ENCODE measurements at regions not wholly inside any gene's neighbourhood (a gene's known extent, or its start where the extent isn't known, plus 50 kb on each side); places are given as distances from the start of the nearest gene placed in this dataset.

DNA sequence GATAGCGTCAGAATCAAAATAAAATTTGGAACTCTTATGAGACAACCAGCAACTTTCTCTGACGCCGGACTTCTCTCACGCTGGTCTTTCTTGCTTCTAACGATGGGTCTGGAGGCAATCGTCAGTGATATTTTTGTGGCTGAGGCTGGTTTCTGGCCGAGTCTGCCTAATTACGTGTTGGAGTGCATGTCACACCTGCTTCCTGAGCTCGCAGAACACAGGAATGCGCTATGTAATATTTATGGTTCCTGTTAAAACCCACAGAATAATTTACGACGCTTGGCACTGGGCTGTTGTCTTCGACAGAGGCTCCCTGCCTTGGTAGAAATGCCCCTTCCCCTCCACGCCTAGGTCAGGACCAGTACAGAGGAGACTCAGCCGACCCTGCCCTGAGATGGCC, 64.9 kb downstream of the NPTX2 start:
- Histone ChIP-seq H3K4me3 (ENCODE audit: low read length) (no peak overlapping the region), H4K20me1 (ENCODE audit: insufficient read depth) (no peaks in the 10 kb centered on the region), H2AFZ (ENCODE audit: low read depth, low read length) (no peak overlapping the region), H3K79me2 (replicated peaks; ENCODE audit: insufficient read depth, low read length) (no peaks in the 10 kb centered on the region), H3K27ac (ENCODE audit: low read length) (no peak overlapping the region), H3K9me2 (ENCODE audit: insufficient read depth, low read length) (no peaks in the 10 kb centered on the region), H3K9ac (ENCODE audit: low read length) (no peak overlapping the region), H3K4me2 (ENCODE audit: low read length) (no peak overlapping the region), H3F3A (ENCODE audit: insufficient read depth, low read length, poor library complexity, severe bottlenecking) (no peaks in the 10 kb centered on the region), H3K9me3 (ENCODE audit: low read length) (no peaks in the 10 kb centered on the region), H3K36me3 (ENCODE audit: insufficient read depth, low read length) (no peaks in the 10 kb centered on the region), H3K27me3 (ENCODE audit: insufficient read depth, low read depth, low read length) (no peaks in the 10 kb centered on the region)
- TF ChIP-seq MXI1 (conservative IDR thresholded peaks at IDR 0.05; ENCODE audit: poor library complexity, severe bottlenecking) (no peak), EP300 (conservative IDR thresholded peaks at IDR 0.05; ENCODE audit: poor library complexity, severe bottlenecking) (no peak), SMC3 (conservative IDR thresholded peaks at IDR 0.05; ENCODE audit: poor library complexity) (no peak), RAD21 (conservative IDR thresholded peaks at IDR 0.05) (no peak)

DNA sequence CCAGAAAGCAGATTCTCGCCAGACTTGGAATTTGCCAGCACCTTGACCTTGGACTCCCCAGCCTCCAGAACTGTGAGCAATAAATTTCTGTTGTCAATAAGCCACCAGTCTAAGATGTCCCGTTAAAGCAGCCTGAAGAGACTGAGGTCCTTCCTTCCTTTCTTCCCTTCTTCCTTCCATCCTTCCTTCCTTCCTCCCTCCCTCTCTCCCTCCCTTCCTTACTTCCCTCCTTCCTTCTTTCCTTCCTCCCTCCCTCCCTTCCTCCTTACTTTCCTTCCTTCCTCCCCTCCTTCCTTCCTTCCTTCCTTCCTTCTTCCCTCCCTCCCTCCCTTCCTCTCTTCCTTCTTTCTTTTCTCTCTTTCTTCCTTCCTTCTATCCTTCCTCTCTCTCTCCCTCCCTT, 66.4 kb downstream of the NPTX2 start:
- no peak overlapping the region for H2AFZ ChIP-seq (ENCODE audit: low read depth, low read length)
- no peaks in the 10 kb centered on the region for H3K27me3 ChIP-seq (ENCODE audit: insufficient read depth, low read depth, low read length)
- no peaks in the 10 kb centered on the region for H3K9me2 ChIP-seq (ENCODE audit: insufficient read depth, low read length)
- no peaks in the 10 kb centered on the region for H3K9me3 ChIP-seq (ENCODE audit: low read length)
- H3K79me2 ChIP-seq (replicated peaks; ENCODE audit: insufficient read depth, low read length), result no peaks in the 10 kb centered on the region
- H3F3A ChIP-seq (ENCODE audit: insufficient read depth, low read length, poor library complexity, severe bottlenecking), result no peaks in the 10 kb centered on the region
- no peak overlapping the region for H3K4me2 ChIP-seq (ENCODE audit: low read length)
- no peaks in the 10 kb centered on the region for H3K36me3 ChIP-seq (ENCODE audit: insufficient read depth, low read length)
- H4K20me1 ChIP-seq (ENCODE audit: insufficient read depth), result no peaks in the 10 kb centered on the region
- no peak overlapping the region for H3K9ac ChIP-seq (ENCODE audit: low read length)
- H3K27ac ChIP-seq (ENCODE audit: low read length), result no peak overlapping the region
- TF ChIP-seq MXI1 (conservative IDR thresholded peaks at IDR 0.05; ENCODE audit: poor library complexity, severe bottlenecking), result no peak
- no peak for TF ChIP-seq TAF1 (IDR thresholded peaks at IDR 0.05; ENCODE audit: low read depth)
- no peak for TF ChIP-seq SMC3 (conservative IDR thresholded peaks at IDR 0.05; ENCODE audit: poor library complexity)
- TF ChIP-seq, protein P1, sequence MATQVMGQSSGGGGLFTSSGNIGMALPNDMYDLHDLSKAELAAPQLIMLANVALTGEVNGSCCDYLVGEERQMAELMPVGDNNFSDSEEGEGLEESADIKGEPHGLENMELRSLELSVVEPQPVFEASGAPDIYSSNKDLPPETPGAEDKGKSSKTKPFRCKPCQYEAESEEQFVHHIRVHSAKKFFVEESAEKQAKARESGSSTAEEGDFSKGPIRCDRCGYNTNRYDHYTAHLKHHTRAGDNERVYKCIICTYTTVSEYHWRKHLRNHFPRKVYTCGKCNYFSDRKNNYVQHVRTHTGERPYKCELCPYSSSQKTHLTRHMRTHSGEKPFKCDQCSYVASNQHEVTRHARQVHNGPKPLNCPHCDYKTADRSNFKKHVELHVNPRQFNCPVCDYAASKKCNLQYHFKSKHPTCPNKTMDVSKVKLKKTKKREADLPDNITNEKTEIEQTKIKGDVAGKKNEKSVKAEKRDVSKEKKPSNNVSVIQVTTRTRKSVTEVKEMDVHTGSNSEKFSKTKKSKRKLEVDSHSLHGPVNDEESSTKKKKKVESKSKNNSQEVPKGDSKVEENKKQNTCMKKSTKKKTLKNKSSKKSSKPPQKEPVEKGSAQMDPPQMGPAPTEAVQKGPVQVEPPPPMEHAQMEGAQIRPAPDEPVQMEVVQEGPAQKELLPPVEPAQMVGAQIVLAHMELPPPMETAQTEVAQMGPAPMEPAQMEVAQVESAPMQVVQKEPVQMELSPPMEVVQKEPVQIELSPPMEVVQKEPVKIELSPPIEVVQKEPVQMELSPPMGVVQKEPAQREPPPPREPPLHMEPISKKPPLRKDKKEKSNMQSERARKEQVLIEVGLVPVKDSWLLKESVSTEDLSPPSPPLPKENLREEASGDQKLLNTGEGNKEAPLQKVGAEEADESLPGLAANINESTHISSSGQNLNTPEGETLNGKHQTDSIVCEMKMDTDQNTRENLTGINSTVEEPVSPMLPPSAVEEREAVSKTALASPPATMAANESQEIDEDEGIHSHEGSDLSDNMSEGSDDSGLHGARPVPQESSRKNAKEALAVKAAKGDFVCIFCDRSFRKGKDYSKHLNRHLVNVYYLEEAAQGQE (IDR thresholded peaks at IDR 0.05; ENCODE audit: borderline replicate concordance), result no peak
- TF ChIP-seq POLR2AphosphoS5 (IDR thresholded peaks at IDR 0.05), result no peak
- no peak for TF ChIP-seq EZH2 (IDR thresholded peaks at IDR 0.05; ENCODE audit: borderline replicate concordance, insufficient read depth, low read length, poor library complexity, severe bottlenecking)
- TF ChIP-seq, protein P2, sequence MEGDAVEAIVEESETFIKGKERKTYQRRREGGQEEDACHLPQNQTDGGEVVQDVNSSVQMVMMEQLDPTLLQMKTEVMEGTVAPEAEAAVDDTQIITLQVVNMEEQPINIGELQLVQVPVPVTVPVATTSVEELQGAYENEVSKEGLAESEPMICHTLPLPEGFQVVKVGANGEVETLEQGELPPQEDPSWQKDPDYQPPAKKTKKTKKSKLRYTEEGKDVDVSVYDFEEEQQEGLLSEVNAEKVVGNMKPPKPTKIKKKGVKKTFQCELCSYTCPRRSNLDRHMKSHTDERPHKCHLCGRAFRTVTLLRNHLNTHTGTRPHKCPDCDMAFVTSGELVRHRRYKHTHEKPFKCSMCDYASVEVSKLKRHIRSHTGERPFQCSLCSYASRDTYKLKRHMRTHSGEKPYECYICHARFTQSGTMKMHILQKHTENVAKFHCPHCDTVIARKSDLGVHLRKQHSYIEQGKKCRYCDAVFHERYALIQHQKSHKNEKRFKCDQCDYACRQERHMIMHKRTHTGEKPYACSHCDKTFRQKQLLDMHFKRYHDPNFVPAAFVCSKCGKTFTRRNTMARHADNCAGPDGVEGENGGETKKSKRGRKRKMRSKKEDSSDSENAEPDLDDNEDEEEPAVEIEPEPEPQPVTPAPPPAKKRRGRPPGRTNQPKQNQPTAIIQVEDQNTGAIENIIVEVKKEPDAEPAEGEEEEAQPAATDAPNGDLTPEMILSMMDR (IDR thresholded peaks at IDR 0.05; ENCODE audit: poor library complexity, severe bottlenecking), result no peak
- H3K4me3 ChIP-seq (ENCODE audit: low read length), result no peak overlapping the region

DNA sequence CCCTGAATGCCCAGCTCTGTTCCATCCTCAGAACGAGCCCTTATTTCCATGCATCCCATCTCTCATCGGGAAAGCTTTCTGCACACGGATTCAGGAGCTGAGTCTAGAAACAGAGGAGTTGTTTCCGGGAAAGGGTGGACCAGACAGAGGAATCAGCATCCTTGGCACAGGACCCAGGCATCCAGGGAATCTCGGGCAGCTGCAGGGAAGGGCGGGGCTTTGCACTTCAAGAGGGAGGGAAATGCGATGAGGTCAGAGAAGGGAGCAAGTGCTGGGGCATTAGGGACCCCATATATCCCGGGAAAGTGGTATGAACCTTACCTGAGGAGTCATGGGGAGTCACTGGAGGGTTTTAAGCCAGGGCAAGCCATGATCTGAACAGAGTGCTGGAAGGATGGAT, 68.5 kb downstream of the NPTX2 start:
- H3K27me3 ChIP-seq (ENCODE audit: insufficient read depth, low read depth, low read length), result no peaks in the 10 kb centered on the region
- no peak overlapping the region for H3K27ac ChIP-seq (ENCODE audit: low read length)
- no peak overlapping the region for H3K4me2 ChIP-seq (ENCODE audit: low read length)

More for the DNA sequence above, 68.5 kb downstream of the NPTX2 start:
- Histone ChIP-seq H3K9me3 (ENCODE audit: low read length) (no peaks in the 10 kb centered on the region), H3K4me3 (ENCODE audit: low read length) (no peak overlapping the region), H2AFZ (ENCODE audit: low read depth, low read length) (no peak overlapping the region), H4K20me1 (ENCODE audit: insufficient read depth) (no peaks in the 10 kb centered on the region), H3F3A (ENCODE audit: insufficient read depth, low read length, poor library complexity, severe bottlenecking) (no peaks in the 10 kb centered on the region), H3K9ac (ENCODE audit: low read length) (no peak overlapping the region), H3K36me3 (ENCODE audit: insufficient read depth, low read length) (no peaks in the 10 kb centered on the region), H3K79me2 (replicated peaks; ENCODE audit: insufficient read depth, low read length) (no peaks in the 10 kb centered on the region), H3K9me2 (ENCODE audit: insufficient read depth, low read length) (no peaks in the 10 kb centered on the region)
- TF ChIP-seq EP300 (conservative IDR thresholded peaks at IDR 0.05; ENCODE audit: poor library complexity, severe bottlenecking), result no peak
- no peak for TF ChIP-seq RAD21 (conservative IDR thresholded peaks at IDR 0.05)
- no peak for TF ChIP-seq EZH2 (IDR thresholded peaks at IDR 0.05; ENCODE audit: borderline replicate concordance, insufficient read depth, low read length, poor library complexity, severe bottlenecking)
- TF ChIP-seq, protein P2 (IDR thresholded peaks at IDR 0.05; ENCODE audit: poor library complexity, severe bottlenecking), result no peak
- TF ChIP-seq, protein P1 (IDR thresholded peaks at IDR 0.05; ENCODE audit: borderline replicate concordance), result no peak
- no peak for TF ChIP-seq SMC3 (conservative IDR thresholded peaks at IDR 0.05; ENCODE audit: poor library complexity)
- TF ChIP-seq TAF1 (IDR thresholded peaks at IDR 0.05; ENCODE audit: low read depth), result no peak
- no peak for TF ChIP-seq MXI1 (conservative IDR thresholded peaks at IDR 0.05; ENCODE audit: poor library complexity, severe bottlenecking)

Measured in neural cell (in vitro differentiated cells).